Smooth muscle cell (in vitro differentiated cells): ENCODE measurements at regions not wholly inside any gene's neighbourhood (a gene's known extent, or its start where the extent isn't known, plus 50 kb on each side); places are given as distances from the start of the nearest gene placed in this dataset.

ENCODE experiments used
- DNase-seq: peaks from one replicate; lab custom pipeline; 2025; ENCODE audit not compliant: unreplicated experiment; lab: John Stamatoyannopoulos, UW
- H2AFZ ChIP-seq: fragments of 200-600 bp; sonication (generic); 2 replicates; pipeline ENCODE4 v1.6.0; 2016; ENCODE audit warnings: antibody characterized with exemption, low read depth, mild to moderate bottlenecking
- H3F3A ChIP-seq: fragments of 200-600 bp; sonication (generic); 2 replicates; pipeline ENCODE4 v1.6.0; 2017; ENCODE audit warnings: antibody characterized with exemption, low read depth
- H3K27ac ChIP-seq: fragments of 200-600 bp; sonication (generic); 2 replicates; pipeline ENCODE4 v1.5.1; 2016; ENCODE audit warnings: low read depth, mild to moderate bottlenecking
- H3K27me3 ChIP-seq: fragments of 200-600 bp; sonication (generic); 2 replicates; pipeline ENCODE4 v1.6.1; 2016; ENCODE audit warnings: low read depth, mild to moderate bottlenecking
- H3K36me3 ChIP-seq: fragments of 200-600 bp; sonication (generic); 2 replicates; pipeline ENCODE4 v1.5.1; 2016; ENCODE audit warnings: low read depth
- H3K4me1 ChIP-seq: fragments of 200-600 bp; sonication (generic); 2 replicates; pipeline ENCODE4 v1.5.1; 2016; ENCODE audit warnings: low read depth
- H3K4me2 ChIP-seq: fragments of 200-600 bp; sonication (generic); 2 replicates; pipeline ENCODE4 v1.6.0; 2016; ENCODE audit warnings: mild to moderate bottlenecking
- H3K4me3 ChIP-seq: fragments of 200-600 bp; sonication (generic); 2 replicates; pipeline ENCODE4 v1.5.1; 2016; ENCODE audit warnings: mild to moderate bottlenecking
- H3K79me2 ChIP-seq: fragments of 200-600 bp; sonication (generic); 2 replicates; pipeline ENCODE4 v1.6.0; 2016; ENCODE audit warnings: low read depth, mild to moderate bottlenecking
- H3K9ac ChIP-seq: fragments of 200-600 bp; sonication (generic); 2 replicates; pipeline ENCODE4 v1.6.0; 2016; ENCODE audit warnings: low read depth
- H3K9me3 ChIP-seq: fragments of 200-600 bp; sonication (generic); replicated peaks from 2 replicates; pipeline ENCODE4 v1.5.1; 2016; ENCODE audit warnings: low read depth
- H4K20me1 ChIP-seq: fragments of 200-600 bp; sonication (generic); 2 replicates; pipeline ENCODE4 v1.6.0; 2016; ENCODE audit warnings: low read depth
- WGBS: methylation state at CpG from one replicate; pipeline ENCODE4 v1.1.7; 2016; ENCODE audit warnings: low lambda C conversion rate; 5-methylcytosine and 5-hydroxymethylcytosine counted together
- TF ChIP-seq, protein P1 (sequence below): fragments of 200-600 bp; sonication (generic); IDR thresholded peaks from 2 replicates; pipeline ENCODE4 v1.5.1; 2017; ENCODE audit warnings: borderline replicate concordance, mild to moderate bottlenecking, antibody characterized with exemption; ENCODE audit not compliant: insufficient read depth, poor library complexity, severe bottlenecking

DNA sequence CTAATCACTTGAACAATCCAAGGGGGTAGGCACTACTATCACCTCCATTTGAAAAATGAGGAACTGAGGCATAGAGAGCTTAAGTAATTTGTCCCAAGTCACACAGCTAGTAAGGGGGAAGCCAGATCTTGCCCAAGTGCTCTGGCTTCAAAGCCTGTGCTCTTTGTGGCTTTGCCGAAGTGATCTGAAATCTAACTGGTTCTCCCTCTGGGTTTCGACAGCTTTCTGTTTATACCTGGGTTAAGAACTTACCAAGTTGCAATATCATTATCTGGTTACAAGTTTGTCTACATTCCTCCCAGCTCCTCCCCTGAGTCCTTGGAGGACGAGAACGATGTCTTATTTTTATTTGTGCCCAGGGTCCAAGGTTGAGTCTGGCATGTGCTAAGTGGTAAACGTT is 125.3 kb upstream of the RAI2 start:
- Histone ChIP-seq H3F3A (no peaks in the 10 kb centered on the region), H3K27ac (no peak overlapping the region), H3K4me1 (no peaks in the 10 kb centered on the region), H3K79me2 (no peaks in the 10 kb centered on the region), H3K36me3 (no peaks in the 10 kb centered on the region), H4K20me1 (no peaks in the 10 kb centered on the region), H2AFZ (no peak overlapping the region), H3K4me2 (no peak overlapping the region), H3K27me3 (no peaks in the 10 kb centered on the region), H3K4me3 (no peak overlapping the region), H3K9me3 (no peaks in the 10 kb centered on the region), H3K9ac (no peak overlapping the region)
- TF ChIP-seq, protein P1, sequence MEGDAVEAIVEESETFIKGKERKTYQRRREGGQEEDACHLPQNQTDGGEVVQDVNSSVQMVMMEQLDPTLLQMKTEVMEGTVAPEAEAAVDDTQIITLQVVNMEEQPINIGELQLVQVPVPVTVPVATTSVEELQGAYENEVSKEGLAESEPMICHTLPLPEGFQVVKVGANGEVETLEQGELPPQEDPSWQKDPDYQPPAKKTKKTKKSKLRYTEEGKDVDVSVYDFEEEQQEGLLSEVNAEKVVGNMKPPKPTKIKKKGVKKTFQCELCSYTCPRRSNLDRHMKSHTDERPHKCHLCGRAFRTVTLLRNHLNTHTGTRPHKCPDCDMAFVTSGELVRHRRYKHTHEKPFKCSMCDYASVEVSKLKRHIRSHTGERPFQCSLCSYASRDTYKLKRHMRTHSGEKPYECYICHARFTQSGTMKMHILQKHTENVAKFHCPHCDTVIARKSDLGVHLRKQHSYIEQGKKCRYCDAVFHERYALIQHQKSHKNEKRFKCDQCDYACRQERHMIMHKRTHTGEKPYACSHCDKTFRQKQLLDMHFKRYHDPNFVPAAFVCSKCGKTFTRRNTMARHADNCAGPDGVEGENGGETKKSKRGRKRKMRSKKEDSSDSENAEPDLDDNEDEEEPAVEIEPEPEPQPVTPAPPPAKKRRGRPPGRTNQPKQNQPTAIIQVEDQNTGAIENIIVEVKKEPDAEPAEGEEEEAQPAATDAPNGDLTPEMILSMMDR = no peak
- 73% methylated on average over 5 of the region's 5 CpGs for WGBS
- no peak for DNase-seq

DNA sequence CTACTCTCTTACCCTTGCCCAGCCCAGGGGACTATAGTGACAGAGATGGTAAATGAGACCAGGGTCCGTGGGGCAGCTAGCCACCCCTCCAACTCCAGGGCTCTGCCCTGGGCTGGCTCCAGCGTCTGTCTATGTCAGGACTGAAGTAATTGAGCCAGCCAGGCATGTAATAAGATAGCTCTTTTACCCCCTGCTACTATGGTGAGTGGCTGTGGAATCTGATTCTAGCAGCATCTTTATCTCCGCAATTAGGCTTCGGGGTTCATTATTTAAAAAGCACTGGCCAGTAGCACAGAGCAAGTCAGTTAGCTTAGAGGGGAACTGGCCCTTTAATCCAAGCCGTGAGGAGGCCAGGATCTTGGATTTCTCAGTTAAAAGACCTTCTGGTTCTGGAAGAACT is 123.3 kb upstream of the RAI2 start:
- no peak for DNase-seq
- no peaks in the 10 kb centered on the region for H3K4me1 ChIP-seq
- WGBS = 67% methylated on average over 5 of the region's 5 CpGs
- no peak overlapping the region for H3K4me2 ChIP-seq
- H3K36me3 ChIP-seq = no peaks in the 10 kb centered on the region
- no peak overlapping the region for H3K4me3 ChIP-seq
- H4K20me1 ChIP-seq = no peaks in the 10 kb centered on the region
- no peaks in the 10 kb centered on the region for H3K27me3 ChIP-seq
- H3K27ac ChIP-seq = no peak overlapping the region
- no peaks in the 10 kb centered on the region for H3F3A ChIP-seq
- no peaks in the 10 kb centered on the region for H3K9me3 ChIP-seq
- TF ChIP-seq, protein P1 = no peak
- no peaks in the 10 kb centered on the region for H3K79me2 ChIP-seq
- no peak overlapping the region for H3K9ac ChIP-seq
- H2AFZ ChIP-seq = no peak overlapping the region

DNA sequence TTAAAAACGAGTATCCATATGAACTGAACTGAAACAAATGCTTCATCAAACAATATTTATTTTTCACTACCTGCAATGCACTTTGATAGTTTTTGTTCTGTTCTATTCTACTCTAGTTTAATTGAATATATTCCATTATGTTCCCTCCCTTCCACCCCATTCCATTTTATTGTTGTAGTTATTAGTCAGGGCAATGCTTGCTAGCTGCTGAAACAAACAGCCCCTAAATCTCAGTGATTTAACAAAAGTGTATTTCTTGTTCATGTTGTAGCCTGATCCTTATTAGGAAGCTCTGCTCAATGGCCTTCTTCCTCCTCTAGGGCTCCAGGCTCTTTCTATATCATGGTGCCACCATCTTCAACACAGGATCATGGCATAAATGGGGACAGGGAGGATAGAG is 122.3 kb upstream of the RAI2 start:
- H3K79me2 ChIP-seq = no peaks in the 10 kb centered on the region
- H2AFZ ChIP-seq = no peak overlapping the region
- TF ChIP-seq, protein P1 = no peak
- H3K9me3 ChIP-seq = no peaks in the 10 kb centered on the region
- 52% methylated on average over 1 of the region's 1 CpG for WGBS
- no peaks in the 10 kb centered on the region for H3K27me3 ChIP-seq
- DNase-seq = no peak
- no peak overlapping the region for H3K27ac ChIP-seq
- H3K4me2 ChIP-seq = no peak overlapping the region
- no peaks in the 10 kb centered on the region for H3K36me3 ChIP-seq
- no peaks in the 10 kb centered on the region for H3F3A ChIP-seq
- no peak overlapping the region for H3K9ac ChIP-seq
- no peak overlapping the region for H3K4me3 ChIP-seq
- no peaks in the 10 kb centered on the region for H4K20me1 ChIP-seq
- no peaks in the 10 kb centered on the region for H3K4me1 ChIP-seq

DNA sequence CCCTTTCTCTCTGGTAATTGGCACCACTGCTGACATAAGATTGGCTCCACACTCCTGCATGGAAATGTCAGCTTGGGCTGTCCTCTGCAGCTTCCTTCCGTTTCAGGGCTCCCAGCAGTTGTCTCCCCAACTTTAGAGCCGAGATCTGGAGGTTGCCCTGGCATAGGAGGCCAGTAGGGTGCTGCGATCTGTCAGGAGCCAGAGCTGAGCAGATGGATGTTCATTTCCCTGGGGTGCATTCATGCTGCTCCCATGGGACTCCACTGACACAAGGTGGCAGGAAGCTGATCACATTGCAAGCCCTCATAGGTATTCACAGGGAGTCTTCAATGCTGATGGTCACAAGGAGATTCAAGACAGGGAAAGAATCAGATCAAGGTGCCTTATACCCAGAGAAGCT is 116.6 kb upstream of the RAI2 start:
- 69% methylated on average over 3 of the region's 3 CpGs for WGBS

More for the DNA sequence above, 116.6 kb upstream of the RAI2 start:
- no peaks in the 10 kb centered on the region for H3K27me3 ChIP-seq
- H3K4me1 ChIP-seq = no peaks in the 10 kb centered on the region
- H3K27ac ChIP-seq = no peak overlapping the region
- no peaks in the 10 kb centered on the region for H3F3A ChIP-seq
- TF ChIP-seq, protein P1 = no peak
- H3K79me2 ChIP-seq = no peaks in the 10 kb centered on the region
- H2AFZ ChIP-seq = no peak overlapping the region
- no peaks in the 10 kb centered on the region for H4K20me1 ChIP-seq
- no peaks in the 10 kb centered on the region for H3K9me3 ChIP-seq
- no peak overlapping the region for H3K4me2 ChIP-seq
- H3K36me3 ChIP-seq = no peaks in the 10 kb centered on the region
- no peak for DNase-seq
- no peak overlapping the region for H3K4me3 ChIP-seq
- no peak overlapping the region for H3K9ac ChIP-seq
